GM12892 (cell line): ENCODE measurements at regions not wholly inside any gene's neighbourhood (a gene's known extent, or its start where the extent isn't known, plus 50 kb on each side); places are given as distances from the start of the nearest gene placed in this dataset.

Experiments used
- POLR2A ChIP-seq: IDR thresholded peaks from 2 replicates; pipeline ENCODE4 v1.6.1; 2011; ENCODE audit warnings: low read depth, low read length, control low read depth
- POLR2AphosphoS5 ChIP-seq: IDR thresholded peaks from 2 replicates; pipeline ENCODE4 v1.6.1; 2011; ENCODE audit warnings: low read depth, low read length, control low read depth
- TAF1 ChIP-seq: IDR thresholded peaks from 2 replicates; pipeline ENCODE4 v1.6.1; 2011; ENCODE audit warnings: low read depth, mild to moderate bottlenecking, control low read depth, low read length, borderline replicate concordance

DNA sequence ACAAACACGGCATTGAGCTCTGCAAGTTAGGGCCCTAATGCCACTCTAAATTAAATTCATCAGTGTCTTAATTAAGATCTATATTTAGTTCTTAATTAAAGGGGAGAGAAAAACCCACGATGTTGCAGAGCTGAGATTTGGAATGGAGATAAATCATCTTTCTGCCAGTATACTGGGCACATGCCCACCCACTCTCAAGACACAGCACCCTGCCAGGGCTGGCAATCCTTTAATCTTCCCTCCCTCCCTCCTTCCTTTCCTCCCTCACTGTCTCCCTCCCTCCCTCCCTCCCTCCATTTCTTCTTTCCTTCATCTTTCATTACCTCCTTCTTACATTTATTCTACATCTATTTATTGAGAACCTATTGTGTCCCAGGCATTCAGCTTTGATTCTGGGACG lies 194.8 kb downstream of the BUD13 start:
- no peak for TF ChIP-seq POLR2AphosphoS5
- no peak for TF ChIP-seq POLR2A
- TF ChIP-seq TAF1 = no peak
